GM12878 (cell line): ENCODE measurements at regions not wholly inside any gene's neighbourhood (a gene's known extent, or its start where the extent isn't known, plus 50 kb on each side); places are given as distances from the start of the nearest gene placed in this dataset.

ENCODE experiments used
- ATAC-seq: fragments of 200-7000 bp; cut with Tn5 transposase; 3 replicates; pipeline ENCODE4 v1.9.1; 2020; ENCODE audit warnings: mild to moderate bottlenecking, moderate library complexity
- BruUV-seq: library from RNA; stranded (reverse); fragments of 400-500 nt; replicated peaks from 2 replicates; lab custom pipeline; 2021; lab: Mats Ljungman, UMichigan
- CTCF ChIA-PET: fragments of 300-600 bp; sonication (Branson Sonifier 250); formaldehyde crosslinking; extraction: SDS; loops from one replicate; lab custom pipeline; 2021; ENCODE audit warnings: inconsistent platforms; lab: Yijun Ruan, JAX
- POLR2A ChIA-PET: fragments of 350-600 bp; formaldehyde crosslinking; extraction: SDS; loops from one replicate; lab custom pipeline; 2021; ENCODE audit warnings: inconsistent platforms; lab: Charles Lee
- RAD21 ChIA-PET: fragments of 300-600 bp; sonication (Branson Sonifier 250); formaldehyde crosslinking; loops from one replicate; lab custom pipeline; 2023; ENCODE audit warnings: antibody characterized with exemption; ENCODE audit not compliant: unreplicated experiment; lab: Charles Lee
- SMC1A ChIA-PET: fragments of 300-600 bp; sonication (Branson Sonifier 250); formaldehyde crosslinking; loops from one replicate; lab custom pipeline; 2023; ENCODE audit not compliant: unreplicated experiment, uncharacterized antibody; lab: Charles Lee
- DNase-seq: peaks from one replicate; pipeline ENCODE4 v3.0.0-alpha.2; 2011; ENCODE audit warnings: low read depth, low spot score
- FAIRE-seq: peaks from 3 replicates; lab custom pipeline; 2011; peaks lifted over from hg19 to GRCh38; lab: Jason Lieb, UNC
- H2AFZ ChIP-seq: 2 replicates; pipeline ENCODE4 v1.6.0; 2011; ENCODE audit warnings: low read depth, low read length, control low read depth; ENCODE audit not compliant: control insufficient read depth
- H3K27ac ChIP-seq: 2 replicates; pipeline ENCODE4 v1.5.1; 2011; ENCODE audit warnings: control low read depth; ENCODE audit not compliant: control insufficient read depth, insufficient read depth
- H3K27me3 ChIP-seq, 2 experiments: replicated peaks in 1 of 2; 2 replicates each; pipeline versions ENCODE4 v1.6.0 to v1.6.1; 2011; ENCODE audit warnings: low read length in 1 of 2; ENCODE audit not compliant: control insufficient read depth in 2 of 2, insufficient read depth in 2 of 2
- H3K36me3 ChIP-seq, 2 experiments: 2 replicates each; pipeline ENCODE4 v1.5.1; 2011; ENCODE audit warnings: low read length in 1 of 2; ENCODE audit not compliant: control insufficient read depth in 2 of 2, insufficient read depth in 2 of 2
- H3K4me1 ChIP-seq: 2 replicates; pipeline ENCODE4 v1.6.1; 2011; ENCODE audit warnings: mild to moderate bottlenecking, low read length, moderate library complexity, mixed read lengths; ENCODE audit not compliant: control insufficient read depth, insufficient read depth
- H3K4me2 ChIP-seq: 2 replicates; pipeline ENCODE4 v1.6.0; 2011; ENCODE audit warnings: control low read depth; ENCODE audit not compliant: control insufficient read depth, insufficient read depth
- H3K4me3 ChIP-seq: fragments of 200-600 bp; sonication (generic); 2 replicates; pipeline ENCODE4 v1.5.1; 2016
- H3K79me2 ChIP-seq: 2 replicates; pipeline ENCODE4 v1.6.0; 2011; ENCODE audit warnings: low read length; ENCODE audit not compliant: control insufficient read depth, insufficient read depth
- H3K9ac ChIP-seq: 2 replicates; pipeline ENCODE4 v1.8.0; 2011; ENCODE audit warnings: low read length, control low read depth, mixed read lengths; ENCODE audit not compliant: control insufficient read depth, insufficient read depth
- H3K9me3 ChIP-seq: replicated peaks from 3 replicates; pipeline ENCODE4 v1.5.1; 2011; ENCODE audit warnings: mild to moderate bottlenecking, low read length; ENCODE audit not compliant: control insufficient read depth, insufficient read depth
- H4K20me1 ChIP-seq: 2 replicates; pipeline ENCODE4 v1.6.0; 2011; ENCODE audit not compliant: control insufficient read depth, insufficient read depth
- BACH1 ChIP-seq: fragments of 450-650 bp; IDR thresholded peaks from 2 replicates; pipeline ENCODE4 v1.6.1; 2017; ENCODE audit warnings: mild to moderate bottlenecking, borderline replicate concordance
- BRCA1 ChIP-seq: IDR thresholded peaks from 2 replicates; pipeline ENCODE4 v1.6.1; 2011; ENCODE audit warnings: low read depth, low read length, improper control_type of control experiment
- EZH2 ChIP-seq: IDR thresholded peaks from 2 replicates; pipeline ENCODE4 v1.6.1; 2012; ENCODE audit warnings: low read depth, mild to moderate bottlenecking, control low read depth, inconsistent platforms, low read length, borderline replicate concordance; ENCODE audit not compliant: control insufficient read depth
- GABPA ChIP-seq: IDR thresholded peaks from 2 replicates; pipeline ENCODE4 v1.6.1; 2014; ENCODE audit warnings: antibody characterized with exemption, low read depth, mild to moderate bottlenecking, inconsistent platforms
- HDGF ChIP-seq: fragments of 450-650 bp; IDR thresholded peaks from 2 replicates; pipeline ENCODE4 v1.6.1; 2016; ENCODE audit warnings: antibody characterized with exemption
- IKZF2 ChIP-seq, 2 experiments: fragments of 450-650 bp; IDR thresholded peaks; 2 replicates each; pipeline ENCODE4 v1.6.1; 2017; ENCODE audit warnings: mild to moderate bottlenecking in 2 of 2, moderate library complexity in 2 of 2
- IRF4 ChIP-seq: IDR thresholded peaks from 2 replicates; pipeline ENCODE4 v1.6.1; 2011; ENCODE audit warnings: low read depth, low read length
- NFIC ChIP-seq: IDR thresholded peaks from 2 replicates; pipeline ENCODE4 v1.6.1; 2012; ENCODE audit warnings: low read depth, mild to moderate bottlenecking, inconsistent platforms, low read length, moderate library complexity
- TCF3 ChIP-seq: IDR thresholded peaks from 2 replicates; pipeline ENCODE4 v1.6.1; 2012; ENCODE audit warnings: low read depth, mild to moderate bottlenecking, low read length, borderline replicate concordance; ENCODE audit not compliant: insufficient read depth
- ZBED1 ChIP-seq: IDR thresholded peaks from 2 replicates; pipeline ENCODE4 v1.6.1; 2016; ENCODE audit warnings: borderline replicate concordance
- WGBS: methylation state at CpG from one replicate; pipeline ENCODE4 v1.1.6; 2016; ENCODE audit warnings: low lambda C conversion rate; ENCODE audit not compliant: insufficient replicate concordance, insufficient coverage; ENCODE audit errors: missing lambda C conversion rate; 5-methylcytosine and 5-hydroxymethylcytosine counted together
- in situ Hi-C: fragments of 300-500 bp; cut with MboI; formaldehyde crosslinking; loops from 9 replicates; pipeline ENCODE4 v1.14.3; 2018; ENCODE audit warnings: mixed read lengths
- intact Hi-C: fragments of 100-400 bp; cut with micrococcal nuclease; formaldehyde crosslinking; loops from one replicate; pipeline ENCODE4 v1.14.2; 2022; ENCODE audit not compliant: unreplicated experiment
- TF ChIP-seq, protein P1 (sequence below): fragments of 450-650 bp; IDR thresholded peaks from 2 replicates; pipeline ENCODE4 v1.6.1; 2018; ENCODE audit warnings: mild to moderate bottlenecking, low read depth, moderate library complexity; ENCODE audit not compliant: partially characterized antibody
- TF ChIP-seq, protein P2 (sequence below): IDR thresholded peaks from 2 replicates; pipeline ENCODE4 v1.6.1; 2011; ENCODE audit warnings: borderline replicate concordance, low read depth, mild to moderate bottlenecking, moderate library complexity, low read length; ENCODE audit not compliant: insufficient read depth, poor library complexity, severe bottlenecking
- TF ChIP-seq, protein P3 (sequence below): fragments of 150-350 bp; IDR thresholded peaks from 2 replicates; pipeline ENCODE4 v1.6.1; 2016; ENCODE audit warnings: low read depth, low read length
- TF ChIP-seq, protein P4 (sequence below): fragments of 450-650 bp; IDR thresholded peaks from 2 replicates; pipeline ENCODE4 v1.6.1; 2016; ENCODE audit warnings: mild to moderate bottlenecking

DNA sequence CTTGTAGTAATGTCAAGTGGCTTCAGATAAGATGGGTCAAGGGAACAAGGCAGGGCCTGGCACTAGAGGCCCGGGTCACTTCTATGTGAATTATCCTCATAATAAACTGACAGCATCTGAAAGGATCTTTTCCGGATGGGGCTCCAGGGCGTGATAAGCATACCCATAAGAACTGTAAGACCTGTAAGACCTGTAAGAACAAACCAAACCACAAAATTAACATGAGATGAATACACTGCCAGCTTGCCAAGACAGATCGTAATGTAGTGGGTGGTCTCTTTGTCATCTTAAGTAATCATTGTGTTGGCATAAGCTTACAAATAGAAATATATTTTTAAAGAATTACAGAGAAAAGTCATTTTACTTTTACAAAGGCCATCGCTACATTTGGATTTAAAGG lies 334.9 kb downstream of the RFPL4B start (continued):
- TF ChIP-seq, protein P1, sequence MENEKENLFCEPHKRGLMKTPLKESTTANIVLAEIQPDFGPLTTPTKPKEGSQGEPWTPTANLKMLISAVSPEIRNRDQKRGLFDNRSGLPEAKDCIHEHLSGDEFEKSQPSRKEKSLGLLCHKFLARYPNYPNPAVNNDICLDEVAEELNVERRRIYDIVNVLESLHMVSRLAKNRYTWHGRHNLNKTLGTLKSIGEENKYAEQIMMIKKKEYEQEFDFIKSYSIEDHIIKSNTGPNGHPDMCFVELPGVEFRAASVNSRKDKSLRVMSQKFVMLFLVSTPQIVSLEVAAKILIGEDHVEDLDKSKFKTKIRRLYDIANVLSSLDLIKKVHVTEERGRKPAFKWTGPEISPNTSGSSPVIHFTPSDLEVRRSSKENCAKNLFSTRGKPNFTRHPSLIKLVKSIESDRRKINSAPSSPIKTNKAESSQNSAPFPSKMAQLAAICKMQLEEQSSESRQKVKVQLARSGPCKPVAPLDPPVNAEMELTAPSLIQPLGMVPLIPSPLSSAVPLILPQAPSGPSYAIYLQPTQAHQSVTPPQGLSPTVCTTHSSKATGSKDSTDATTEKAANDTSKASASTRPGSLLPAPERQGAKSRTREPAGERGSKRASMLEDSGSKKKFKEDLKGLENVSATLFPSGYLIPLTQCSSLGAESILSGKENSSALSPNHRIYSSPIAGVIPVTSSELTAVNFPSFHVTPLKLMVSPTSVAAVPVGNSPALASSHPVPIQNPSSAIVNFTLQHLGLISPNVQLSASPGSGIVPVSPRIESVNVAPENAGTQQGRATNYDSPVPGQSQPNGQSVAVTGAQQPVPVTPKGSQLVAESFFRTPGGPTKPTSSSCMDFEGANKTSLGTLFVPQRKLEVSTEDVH, result no peak
- TF ChIP-seq HDGF (no peak), ZBED1 (no peak), NFIC (no peak), GABPA (no peak)
- TF ChIP-seq, protein P2, sequence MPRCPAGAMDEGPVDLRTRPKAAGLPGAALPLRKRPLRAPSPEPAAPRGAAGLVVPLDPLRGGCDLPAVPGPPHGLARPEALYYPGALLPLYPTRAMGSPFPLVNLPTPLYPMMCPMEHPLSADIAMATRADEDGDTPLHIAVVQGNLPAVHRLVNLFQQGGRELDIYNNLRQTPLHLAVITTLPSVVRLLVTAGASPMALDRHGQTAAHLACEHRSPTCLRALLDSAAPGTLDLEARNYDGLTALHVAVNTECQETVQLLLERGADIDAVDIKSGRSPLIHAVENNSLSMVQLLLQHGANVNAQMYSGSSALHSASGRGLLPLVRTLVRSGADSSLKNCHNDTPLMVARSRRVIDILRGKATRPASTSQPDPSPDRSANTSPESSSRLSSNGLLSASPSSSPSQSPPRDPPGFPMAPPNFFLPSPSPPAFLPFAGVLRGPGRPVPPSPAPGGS, result no peak

DNA sequence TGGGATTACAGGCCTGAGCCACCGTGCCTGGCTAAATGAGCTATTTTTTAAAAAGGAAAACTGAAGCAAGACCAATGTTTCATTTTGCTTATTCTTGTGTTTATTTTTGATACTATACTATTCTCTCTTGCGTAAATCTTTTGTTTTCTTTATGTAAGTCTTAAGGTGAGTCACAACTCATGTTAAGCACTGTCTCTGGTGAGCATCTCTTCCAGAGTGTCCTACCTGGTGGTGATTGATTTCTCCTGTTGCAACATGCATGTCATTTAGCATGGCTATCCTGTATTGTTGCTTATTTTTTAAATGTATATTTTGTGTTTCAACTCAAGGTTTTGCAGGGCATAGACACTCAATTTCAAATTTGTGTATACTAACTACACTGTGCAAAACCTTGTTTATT lies 336.0 kb downstream of the RFPL4B start:
- H3K9me3 ChIP-seq, result no peaks in the 10 kb centered on the region
- H3K4me2 ChIP-seq, result no peak overlapping the region
- H3K27me3 ChIP-seq, result no peaks in the 10 kb centered on the region
- no peak overlapping the region for H3K27ac ChIP-seq
- 53% methylated on average over 2 of the region's 2 CpGs for WGBS
- H3K79me2 ChIP-seq, result no peaks in the 10 kb centered on the region
- RAD21 ChIA-PET, result no interaction called here
- no peaks in the 10 kb centered on the region for H4K20me1 ChIP-seq
- H3K36me3 ChIP-seq, result no peaks in the 10 kb centered on the region
- intact Hi-C loops, result no loop called here
- CTCF ChIA-PET, result interaction anchor here (1.2 kb wide), 1 partner anchor 268 kb away, joined by 3 read pairs; no protein-coding TSS in a partner anchor
- no peak for TF ChIP-seq BRCA1
- TF ChIP-seq BACH1, result no peak
- no peak for TF ChIP-seq EZH2
- TF ChIP-seq, protein P3, sequence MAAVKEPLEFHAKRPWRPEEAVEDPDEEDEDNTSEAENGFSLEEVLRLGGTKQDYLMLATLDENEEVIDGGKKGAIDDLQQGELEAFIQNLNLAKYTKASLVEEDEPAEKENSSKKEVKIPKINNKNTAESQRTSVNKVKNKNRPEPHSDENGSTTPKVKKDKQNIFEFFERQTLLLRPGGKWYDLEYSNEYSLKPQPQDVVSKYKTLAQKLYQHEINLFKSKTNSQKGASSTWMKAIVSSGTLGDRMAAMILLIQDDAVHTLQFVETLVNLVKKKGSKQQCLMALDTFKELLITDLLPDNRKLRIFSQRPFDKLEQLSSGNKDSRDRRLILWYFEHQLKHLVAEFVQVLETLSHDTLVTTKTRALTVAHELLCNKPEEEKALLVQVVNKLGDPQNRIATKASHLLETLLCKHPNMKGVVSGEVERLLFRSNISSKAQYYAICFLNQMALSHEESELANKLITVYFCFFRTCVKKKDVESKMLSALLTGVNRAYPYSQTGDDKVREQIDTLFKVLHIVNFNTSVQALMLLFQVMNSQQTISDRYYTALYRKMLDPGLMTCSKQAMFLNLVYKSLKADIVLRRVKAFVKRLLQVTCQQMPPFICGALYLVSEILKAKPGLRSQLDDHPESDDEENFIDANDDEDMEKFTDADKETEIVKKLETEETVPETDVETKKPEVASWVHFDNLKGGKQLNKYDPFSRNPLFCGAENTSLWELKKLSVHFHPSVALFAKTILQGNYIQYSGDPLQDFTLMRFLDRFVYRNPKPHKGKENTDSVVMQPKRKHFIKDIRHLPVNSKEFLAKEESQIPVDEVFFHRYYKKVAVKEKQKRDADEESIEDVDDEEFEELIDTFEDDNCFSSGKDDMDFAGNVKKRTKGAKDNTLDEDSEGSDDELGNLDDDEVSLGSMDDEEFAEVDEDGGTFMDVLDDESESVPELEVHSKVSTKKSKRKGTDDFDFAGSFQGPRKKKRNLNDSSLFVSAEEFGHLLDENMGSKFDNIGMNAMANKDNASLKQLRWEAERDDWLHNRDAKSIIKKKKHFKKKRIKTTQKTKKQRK, result no peak
- no peak for TF ChIP-seq IRF4
- TF ChIP-seq, protein P4, sequence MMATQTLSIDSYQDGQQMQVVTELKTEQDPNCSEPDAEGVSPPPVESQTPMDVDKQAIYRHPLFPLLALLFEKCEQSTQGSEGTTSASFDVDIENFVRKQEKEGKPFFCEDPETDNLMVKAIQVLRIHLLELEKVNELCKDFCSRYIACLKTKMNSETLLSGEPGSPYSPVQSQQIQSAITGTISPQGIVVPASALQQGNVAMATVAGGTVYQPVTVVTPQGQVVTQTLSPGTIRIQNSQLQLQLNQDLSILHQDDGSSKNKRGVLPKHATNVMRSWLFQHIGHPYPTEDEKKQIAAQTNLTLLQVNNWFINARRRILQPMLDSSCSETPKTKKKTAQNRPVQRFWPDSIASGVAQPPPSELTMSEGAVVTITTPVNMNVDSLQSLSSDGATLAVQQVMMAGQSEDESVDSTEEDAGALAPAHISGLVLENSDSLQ, result no peak
- no peak for TF ChIP-seq IKZF2 (IDR thresholded peaks at IDR 0.05)
- no peak for TF ChIP-seq TCF3
- DNase-seq (no peak), FAIRE-seq (no peak), ATAC-seq (no peak)
- in situ Hi-C loops, result no loop called here
- H3K4me3 ChIP-seq, result no peak overlapping the region
- no peak overlapping the region for H3K9ac ChIP-seq
- no TSS peak for BruUV-seq
- H2AFZ ChIP-seq, result no peak overlapping the region
- POLR2A ChIA-PET, result no interaction called here
- no peaks in the 10 kb centered on the region for H3K4me1 ChIP-seq
- SMC1A ChIA-PET, result interaction anchor here (0.9 kb wide), 1 partner anchor 17 kb away, joined by 3 read pairs; no protein-coding TSS in a partner anchor
